ENCODE measurements at regions not wholly inside any gene's neighbourhood (a gene's known extent, or its start where the extent isn't known, plus 50 kb on each side); places are given as distances from the start of the nearest gene placed in this dataset.

DNA sequence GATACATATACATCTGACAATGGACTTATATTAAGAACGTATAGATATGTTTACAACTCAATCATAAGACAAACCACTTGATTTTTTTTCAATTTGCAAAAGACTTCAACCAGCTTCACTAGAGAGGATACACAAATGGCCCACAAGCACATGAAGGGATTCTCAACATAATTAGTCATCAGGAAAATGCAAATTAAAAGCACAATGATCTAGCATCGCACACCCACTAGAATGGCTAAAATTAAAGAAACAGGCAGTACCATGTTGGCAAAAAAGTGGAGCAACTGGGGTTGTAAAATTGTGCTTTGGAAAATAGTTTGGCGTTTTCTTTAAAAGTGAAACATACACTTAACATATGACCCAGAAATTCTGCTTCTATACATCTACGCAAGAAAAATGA, 80.0 kb upstream of the TRIO start:
- TF ChIP-seq, protein P1, sequence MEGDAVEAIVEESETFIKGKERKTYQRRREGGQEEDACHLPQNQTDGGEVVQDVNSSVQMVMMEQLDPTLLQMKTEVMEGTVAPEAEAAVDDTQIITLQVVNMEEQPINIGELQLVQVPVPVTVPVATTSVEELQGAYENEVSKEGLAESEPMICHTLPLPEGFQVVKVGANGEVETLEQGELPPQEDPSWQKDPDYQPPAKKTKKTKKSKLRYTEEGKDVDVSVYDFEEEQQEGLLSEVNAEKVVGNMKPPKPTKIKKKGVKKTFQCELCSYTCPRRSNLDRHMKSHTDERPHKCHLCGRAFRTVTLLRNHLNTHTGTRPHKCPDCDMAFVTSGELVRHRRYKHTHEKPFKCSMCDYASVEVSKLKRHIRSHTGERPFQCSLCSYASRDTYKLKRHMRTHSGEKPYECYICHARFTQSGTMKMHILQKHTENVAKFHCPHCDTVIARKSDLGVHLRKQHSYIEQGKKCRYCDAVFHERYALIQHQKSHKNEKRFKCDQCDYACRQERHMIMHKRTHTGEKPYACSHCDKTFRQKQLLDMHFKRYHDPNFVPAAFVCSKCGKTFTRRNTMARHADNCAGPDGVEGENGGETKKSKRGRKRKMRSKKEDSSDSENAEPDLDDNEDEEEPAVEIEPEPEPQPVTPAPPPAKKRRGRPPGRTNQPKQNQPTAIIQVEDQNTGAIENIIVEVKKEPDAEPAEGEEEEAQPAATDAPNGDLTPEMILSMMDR (conservative IDR thresholded peaks at IDR 0.05; ENCODE audit: low read depth in 2 of 2) = no peak
- TF ChIP-seq JUNB (IDR thresholded peaks at IDR 0.05; ENCODE audit: unreplicated experiment) = no peak
- no peak for TF ChIP-seq EZH2 (IDR thresholded peaks at IDR 0.05; ENCODE audit: low read depth, unreplicated experiment)
- TF ChIP-seq EZH2phosphoT487 (IDR thresholded peaks at IDR 0.05; ENCODE audit: unreplicated experiment) = no peak
- no peak for TF ChIP-seq POLR2AphosphoS5 (IDR thresholded peaks at IDR 0.05; ENCODE audit: low read depth)
- TF ChIP-seq, protein P2, sequence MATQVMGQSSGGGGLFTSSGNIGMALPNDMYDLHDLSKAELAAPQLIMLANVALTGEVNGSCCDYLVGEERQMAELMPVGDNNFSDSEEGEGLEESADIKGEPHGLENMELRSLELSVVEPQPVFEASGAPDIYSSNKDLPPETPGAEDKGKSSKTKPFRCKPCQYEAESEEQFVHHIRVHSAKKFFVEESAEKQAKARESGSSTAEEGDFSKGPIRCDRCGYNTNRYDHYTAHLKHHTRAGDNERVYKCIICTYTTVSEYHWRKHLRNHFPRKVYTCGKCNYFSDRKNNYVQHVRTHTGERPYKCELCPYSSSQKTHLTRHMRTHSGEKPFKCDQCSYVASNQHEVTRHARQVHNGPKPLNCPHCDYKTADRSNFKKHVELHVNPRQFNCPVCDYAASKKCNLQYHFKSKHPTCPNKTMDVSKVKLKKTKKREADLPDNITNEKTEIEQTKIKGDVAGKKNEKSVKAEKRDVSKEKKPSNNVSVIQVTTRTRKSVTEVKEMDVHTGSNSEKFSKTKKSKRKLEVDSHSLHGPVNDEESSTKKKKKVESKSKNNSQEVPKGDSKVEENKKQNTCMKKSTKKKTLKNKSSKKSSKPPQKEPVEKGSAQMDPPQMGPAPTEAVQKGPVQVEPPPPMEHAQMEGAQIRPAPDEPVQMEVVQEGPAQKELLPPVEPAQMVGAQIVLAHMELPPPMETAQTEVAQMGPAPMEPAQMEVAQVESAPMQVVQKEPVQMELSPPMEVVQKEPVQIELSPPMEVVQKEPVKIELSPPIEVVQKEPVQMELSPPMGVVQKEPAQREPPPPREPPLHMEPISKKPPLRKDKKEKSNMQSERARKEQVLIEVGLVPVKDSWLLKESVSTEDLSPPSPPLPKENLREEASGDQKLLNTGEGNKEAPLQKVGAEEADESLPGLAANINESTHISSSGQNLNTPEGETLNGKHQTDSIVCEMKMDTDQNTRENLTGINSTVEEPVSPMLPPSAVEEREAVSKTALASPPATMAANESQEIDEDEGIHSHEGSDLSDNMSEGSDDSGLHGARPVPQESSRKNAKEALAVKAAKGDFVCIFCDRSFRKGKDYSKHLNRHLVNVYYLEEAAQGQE (IDR thresholded peaks at IDR 0.05; ENCODE audit: unreplicated experiment) = no peak
- no peak for TF ChIP-seq STAT1 (IDR thresholded peaks at IDR 0.05; ENCODE audit: unreplicated experiment)
- no peak for TF ChIP-seq CREB1 (CRISPR knock-in tag; IDR thresholded peaks at IDR 0.05; ENCODE audit: low read depth)
